ENCODE measurements at regions not wholly inside any gene's neighbourhood (a gene's known extent, or its start where the extent isn't known, plus 50 kb on each side); places are given as distances from the start of the nearest gene placed in this dataset.

DNA sequence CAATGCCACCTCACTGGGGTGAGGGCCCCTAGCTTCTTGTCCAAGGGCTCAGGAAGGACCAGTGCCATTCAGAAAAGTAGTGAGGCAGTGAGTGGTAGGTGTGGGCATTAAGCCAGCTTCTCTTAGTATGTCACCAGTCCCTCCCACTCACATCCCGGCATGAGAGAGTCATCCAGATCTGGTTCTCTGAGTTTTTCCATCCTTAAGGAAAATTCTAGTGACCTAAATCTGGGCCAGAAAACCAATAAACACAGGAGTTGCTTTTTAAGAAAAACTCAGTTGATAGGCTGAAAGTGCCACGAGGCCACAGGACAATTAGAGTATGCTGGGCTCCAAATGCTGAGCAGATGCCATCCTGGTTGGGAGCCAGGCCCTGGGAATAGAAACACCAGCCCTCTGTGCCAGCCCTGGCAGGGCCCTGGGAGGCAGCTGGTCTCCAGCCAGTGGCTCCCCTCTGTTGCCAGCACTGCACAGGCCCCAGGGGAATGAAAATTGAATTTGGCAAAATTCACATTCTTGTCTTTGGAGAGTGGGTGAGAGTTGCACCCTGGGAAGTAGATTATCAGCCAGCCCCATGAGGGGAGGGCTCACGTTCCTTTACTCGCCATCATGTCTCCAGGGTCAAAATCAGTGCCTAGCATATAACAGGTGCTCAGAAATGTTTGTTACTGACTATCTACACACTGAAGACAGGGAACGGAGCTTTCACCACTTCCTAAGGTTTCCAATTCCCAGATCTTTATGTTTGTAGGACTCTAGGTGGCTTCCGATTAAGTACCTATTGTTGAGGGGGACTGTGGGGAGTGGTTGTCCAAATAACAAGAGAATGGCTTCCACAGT is 52.8 kb downstream of the FAM43A start:
- DNase-seq (ENCODE audit: low spot score in 2 of 2), result no peak
- H3K9me3 ChIP-seq, result 0 out of 2 replicates have a peak, but pooled peaks cover 2% of the 10 kb centered on the region
- H3K4me3 ChIP-seq, result no peak overlapping the region
- in situ Hi-C loops (cut with MboI; ENCODE audit: low sequenced_read_pairs), result no loop called here
- H3K4me1 ChIP-seq, result no peaks in the 10 kb centered on the region
- no peaks in the 10 kb centered on the region for H3K36me3 ChIP-seq (replicated peaks)
- peaks cover 37% of the 10 kb centered on the region for H3K27me3 ChIP-seq (ENCODE audit: low read depth)

DNA sequence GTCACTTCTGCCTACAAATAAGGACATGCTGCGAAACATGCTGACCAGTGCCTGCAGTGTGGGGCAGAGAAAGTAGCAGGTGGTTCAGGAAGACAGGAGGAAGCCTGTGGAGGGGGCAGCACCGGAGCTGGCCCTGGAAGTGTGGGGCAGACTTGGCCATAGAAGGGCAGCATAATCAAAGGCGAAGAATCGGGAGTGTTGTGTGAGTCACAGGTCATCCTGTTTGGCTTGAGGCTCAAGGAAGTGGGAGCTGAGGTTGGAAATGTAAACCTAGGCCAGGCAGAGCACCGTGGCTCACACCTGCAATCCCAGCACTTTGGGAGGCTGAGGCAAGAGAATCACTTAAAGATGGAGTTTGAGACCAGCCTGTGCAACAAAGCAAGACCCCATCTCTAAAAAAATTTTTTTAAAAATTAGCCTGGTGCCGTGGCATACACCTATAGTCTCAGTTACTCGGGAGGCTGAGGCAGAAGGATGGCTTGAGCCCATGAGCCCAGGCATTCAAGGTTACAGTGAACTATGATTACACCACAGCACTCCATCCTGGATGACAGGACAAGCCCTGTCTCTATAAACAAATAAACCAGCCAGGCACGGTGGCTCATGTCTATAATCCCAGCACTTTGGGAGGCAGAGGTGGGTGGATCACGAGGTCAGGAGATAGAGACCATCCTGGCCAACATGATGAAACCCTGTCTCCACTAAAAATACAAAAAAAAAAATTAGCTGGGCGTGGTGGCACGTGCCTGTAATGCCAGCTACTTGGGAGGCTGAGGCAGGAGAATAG is 54.0 kb downstream of the FAM43A start:
- H3K27me3 ChIP-seq (ENCODE audit: low read depth), result peaks cover 38% of the 10 kb centered on the region
- H3K36me3 ChIP-seq (replicated peaks), result no peaks in the 10 kb centered on the region
- no peak overlapping the region for H3K4me3 ChIP-seq
- H3K4me1 ChIP-seq, result no peaks in the 10 kb centered on the region
- H3K9me3 ChIP-seq, result 0 out of 2 replicates have a peak, but pooled peaks cover 2% of the 10 kb centered on the region
- DNase-seq (ENCODE audit: low spot score in 2 of 2), result no peak
- in situ Hi-C loops (cut with MboI; ENCODE audit: low sequenced_read_pairs), result no loop called here

DNA sequence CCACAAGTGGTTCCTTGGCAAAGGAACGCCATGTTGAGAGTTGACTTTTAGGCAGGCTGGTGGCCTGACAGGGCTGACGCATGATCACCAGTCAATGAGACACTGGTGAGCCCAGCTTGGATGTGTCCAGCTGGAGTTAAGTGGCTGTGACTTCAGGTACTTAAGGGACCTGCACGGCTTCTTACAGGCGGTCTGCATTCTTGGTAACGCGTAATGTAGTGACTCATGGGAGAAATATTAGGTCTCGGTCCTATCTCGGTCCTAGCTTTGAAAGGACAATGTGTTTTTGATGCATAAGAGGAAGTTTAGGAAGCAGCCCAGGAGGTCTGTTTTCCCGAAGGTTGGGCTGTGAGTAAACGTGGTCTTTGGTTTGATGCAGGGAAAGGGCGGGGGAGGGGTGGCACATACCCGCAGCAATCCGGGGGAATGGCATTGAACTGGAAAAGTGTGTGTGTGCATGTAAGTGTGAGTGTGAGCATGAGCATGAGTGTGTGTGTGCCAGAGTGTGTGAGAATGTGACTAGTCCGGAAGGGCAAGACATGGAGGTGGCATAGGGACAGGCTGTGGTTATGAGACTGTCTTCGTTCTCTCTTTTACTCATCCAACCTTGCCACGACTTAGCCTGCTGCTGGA is 55.3 kb downstream of the FAM43A start:
- H3K4me1 ChIP-seq, result no peaks in the 10 kb centered on the region
- H3K27me3 ChIP-seq (ENCODE audit: low read depth), result peaks cover 31% of the 10 kb centered on the region
- no peak for DNase-seq (ENCODE audit: low spot score in 2 of 2)
- no peaks in the 10 kb centered on the region for H3K36me3 ChIP-seq (replicated peaks)
- in situ Hi-C loops (cut with MboI; ENCODE audit: low sequenced_read_pairs), result no loop called here
- H3K9me3 ChIP-seq, result no peaks in the 10 kb centered on the region
- H3K4me3 ChIP-seq, result no peak overlapping the region

DNA sequence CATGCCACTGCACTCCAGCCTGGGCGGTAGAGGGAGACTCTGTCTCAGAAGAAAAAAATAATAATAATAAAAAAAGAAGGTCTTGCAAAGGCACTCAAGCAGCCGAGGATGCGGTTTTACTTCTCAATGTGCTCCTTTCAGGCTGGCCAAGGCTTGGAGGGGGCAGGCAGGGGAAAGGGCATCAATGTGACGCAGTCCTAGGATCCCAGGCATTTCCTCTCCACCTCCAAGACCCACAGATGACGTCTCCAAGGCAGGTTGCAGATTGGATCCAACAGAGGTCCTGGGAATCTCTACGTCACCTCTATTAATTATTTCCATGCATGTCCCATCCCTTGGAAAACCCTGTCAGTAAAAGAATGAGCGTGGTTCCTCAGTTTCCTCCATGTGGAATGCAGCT is 56.2 kb downstream of the FAM43A start:
- no peak for DNase-seq (ENCODE audit: low spot score in 2 of 2)
- H3K4me1 ChIP-seq, result no peaks in the 10 kb centered on the region
- H3K36me3 ChIP-seq (replicated peaks), result no peaks in the 10 kb centered on the region
- H3K4me3 ChIP-seq, result no peak overlapping the region
- H3K27me3 ChIP-seq (ENCODE audit: low read depth), result peaks cover 23% of the 10 kb centered on the region
- no peaks in the 10 kb centered on the region for H3K9me3 ChIP-seq
- in situ Hi-C loops (cut with MboI; ENCODE audit: low sequenced_read_pairs), result no loop called here

DNA sequence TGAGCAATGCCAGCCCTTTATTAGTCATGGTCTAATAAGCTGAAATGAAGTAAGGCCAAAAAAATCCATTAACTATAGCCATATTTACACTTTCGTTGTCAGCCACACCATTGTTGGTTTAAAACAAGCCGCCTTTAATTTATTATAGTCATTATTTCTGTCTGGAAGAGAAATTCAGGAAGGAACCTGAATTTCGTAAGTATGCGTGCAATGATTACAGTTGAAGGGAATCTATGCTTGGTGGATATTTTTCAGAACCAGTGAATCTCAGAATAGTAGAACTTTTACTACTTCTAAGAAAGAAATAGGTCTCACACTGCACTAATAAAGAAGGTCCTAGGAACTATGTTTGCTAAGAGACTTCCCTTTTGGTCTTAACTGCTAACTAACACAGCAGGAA is 59.1 kb downstream of the FAM43A start:
- H3K4me1 ChIP-seq, result no peaks in the 10 kb centered on the region
- no peak for DNase-seq (ENCODE audit: low spot score in 2 of 2)
- H3K9me3 ChIP-seq, result no peaks in the 10 kb centered on the region
- H3K27me3 ChIP-seq (ENCODE audit: low read depth), result peaks cover 10% of the 10 kb centered on the region
- in situ Hi-C loops (cut with MboI; ENCODE audit: low sequenced_read_pairs), result no loop called here
- H3K4me3 ChIP-seq, result no peak overlapping the region
- H3K36me3 ChIP-seq (replicated peaks), result no peaks in the 10 kb centered on the region

DNA sequence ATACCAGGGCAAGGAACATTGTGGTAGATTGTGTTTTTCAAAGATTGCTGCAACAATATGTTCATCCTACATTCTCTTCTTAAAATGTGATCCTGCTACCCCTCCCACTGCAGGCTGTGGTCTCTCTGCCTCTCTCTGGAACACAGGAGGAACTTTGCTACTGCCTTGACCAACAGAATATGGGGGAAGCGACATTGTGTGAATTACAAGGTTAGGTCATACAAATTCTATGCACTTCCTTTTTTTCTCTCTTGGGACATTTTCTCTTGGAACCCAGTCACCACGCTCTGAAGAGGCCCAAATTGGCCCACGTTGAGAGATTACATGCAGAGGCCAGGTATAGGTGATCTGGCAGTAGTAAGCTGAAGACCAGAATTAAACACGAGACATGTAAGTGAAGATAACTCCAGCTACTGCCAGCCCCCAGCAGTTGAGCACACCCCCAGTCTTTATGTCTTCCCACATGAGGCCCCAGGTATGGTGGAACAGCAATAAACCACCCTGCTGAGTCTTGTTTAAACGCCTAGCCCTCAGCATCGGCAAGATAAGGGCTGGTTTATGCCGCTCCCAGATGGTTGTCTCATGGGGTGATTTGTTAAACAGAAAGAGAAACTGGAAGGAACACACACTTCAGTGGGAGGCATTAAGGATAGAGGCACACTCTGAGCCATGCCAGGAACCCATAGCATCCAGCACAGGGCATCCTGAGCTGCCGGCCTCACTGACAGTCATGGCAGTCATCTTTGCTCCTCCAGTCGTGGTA is 59.9 kb downstream of the FAM43A start:
- no peaks in the 10 kb centered on the region for H3K4me1 ChIP-seq
- peaks cover 10% of the 10 kb centered on the region for H3K27me3 ChIP-seq (ENCODE audit: low read depth)
- DNase-seq (ENCODE audit: low spot score in 2 of 2), result no peak
- H3K4me3 ChIP-seq, result no peak overlapping the region
- no peaks in the 10 kb centered on the region for H3K36me3 ChIP-seq (replicated peaks)
- in situ Hi-C loops (cut with MboI; ENCODE audit: low sequenced_read_pairs), result no loop called here
- no peaks in the 10 kb centered on the region for H3K9me3 ChIP-seq

DNA sequence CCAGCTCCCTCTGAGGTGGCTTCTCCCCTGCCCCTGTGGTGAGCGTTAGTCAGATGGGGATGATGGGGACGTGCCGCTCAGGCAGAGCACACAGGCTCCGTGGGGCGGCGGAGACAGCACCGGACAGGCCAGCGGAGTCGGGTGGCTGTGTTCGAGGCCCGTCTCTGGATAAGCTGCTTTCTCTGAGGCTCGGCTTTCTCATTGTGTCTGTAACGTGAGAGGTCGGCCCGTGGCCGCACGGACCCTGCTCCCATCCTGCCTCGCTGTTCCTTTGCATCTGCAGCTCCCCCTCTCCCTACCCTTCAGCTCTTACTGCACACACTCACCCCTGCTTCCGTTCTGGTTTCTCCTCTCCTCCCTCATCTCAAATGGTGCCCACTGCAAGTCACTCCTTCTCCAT is 62.5 kb downstream of the FAM43A start:
- peaks cover 6% of the 10 kb centered on the region; the same call in 1 of the 2 replicates for H3K27me3 ChIP-seq (ENCODE audit: low read depth)
- DNase-seq (ENCODE audit: low spot score in 2 of 2), result no peak
- in situ Hi-C loops (cut with MboI; ENCODE audit: low sequenced_read_pairs), result no loop called here

DNA sequence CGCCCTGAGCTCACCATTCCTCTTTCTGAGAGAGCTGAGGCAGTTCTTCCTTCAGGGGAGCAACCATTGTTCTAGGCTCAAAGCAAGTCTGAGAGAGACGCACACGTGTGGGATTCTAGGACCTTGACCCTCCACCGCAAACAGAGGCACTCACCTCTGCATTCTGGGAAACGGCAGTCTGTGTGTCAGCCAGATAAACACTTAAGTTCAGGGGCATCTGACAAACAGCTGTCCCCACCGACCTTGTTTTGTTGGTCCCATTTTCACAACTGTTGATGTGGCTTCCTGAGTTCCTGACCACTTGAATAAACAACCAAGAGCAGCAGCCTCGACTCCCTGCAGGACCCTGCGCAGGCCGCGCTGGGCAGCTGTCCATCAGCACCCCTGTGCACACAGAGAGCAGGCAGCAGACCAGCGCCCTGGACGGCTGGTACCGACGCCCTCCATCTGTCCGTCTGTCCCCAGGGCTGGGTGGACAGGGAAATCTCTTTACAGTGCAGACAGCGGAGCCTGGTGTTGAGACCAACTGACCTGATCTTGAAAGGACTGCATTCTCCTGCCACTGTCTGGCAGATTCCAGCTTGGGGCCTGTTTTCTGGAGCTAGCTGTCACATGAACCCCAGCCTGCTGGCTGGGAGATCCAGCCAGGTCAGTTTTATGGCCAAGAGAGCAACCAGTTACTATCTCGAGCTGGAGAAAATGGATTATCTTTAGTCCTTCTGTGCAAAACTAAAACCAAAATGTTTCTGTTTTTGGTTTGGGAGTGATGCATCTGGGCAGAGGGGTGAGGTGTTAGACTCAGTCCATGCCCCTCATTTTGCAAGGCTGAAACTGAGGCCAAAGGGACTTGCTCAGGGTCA is 64.2 kb downstream of the FAM43A start:
- Histone ChIP-seq H3K4me1 (no peaks in the 10 kb centered on the region), H3K36me3 (replicated peaks) (no peaks in the 10 kb centered on the region), H3K4me3 (no peak overlapping the region), H3K9me3 (no peaks in the 10 kb centered on the region), H3K27me3 (ENCODE audit: low read depth) (no peaks in the 10 kb centered on the region)
- no peak for DNase-seq (ENCODE audit: low spot score in 2 of 2)
- in situ Hi-C loops (cut with MboI; ENCODE audit: low sequenced_read_pairs), result no loop called here

More for the DNA sequence above, 62.5 kb downstream of the FAM43A start:
- no peak overlapping the region for H3K4me3 ChIP-seq
- no peaks in the 10 kb centered on the region for H3K9me3 ChIP-seq
- H3K4me1 ChIP-seq, result no peaks in the 10 kb centered on the region
- H3K36me3 ChIP-seq (replicated peaks), result no peaks in the 10 kb centered on the region

DNA sequence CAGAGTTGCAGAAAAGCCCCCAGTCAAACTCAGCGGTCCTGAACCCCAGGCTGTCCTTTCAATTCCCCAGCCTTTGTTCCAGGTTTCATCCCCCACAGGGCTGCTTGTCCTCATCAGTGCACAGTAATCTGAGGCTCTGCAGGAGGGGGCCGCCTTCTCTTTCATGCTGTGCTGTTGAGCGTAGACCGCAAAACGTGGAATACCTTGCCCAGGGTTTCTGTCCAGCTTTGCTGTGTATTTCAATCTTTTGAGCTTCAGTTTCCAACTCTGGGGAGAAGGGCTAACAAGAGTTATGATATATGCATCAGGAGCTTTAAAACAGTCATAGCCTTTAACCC is 64.8 kb downstream of the FAM43A start:
- Histone ChIP-seq H3K4me3 (no peak overlapping the region), H3K36me3 (replicated peaks) (no peaks in the 10 kb centered on the region), H3K4me1 (no peaks in the 10 kb centered on the region), H3K27me3 (ENCODE audit: low read depth) (no peaks in the 10 kb centered on the region), H3K9me3 (no peaks in the 10 kb centered on the region)
- in situ Hi-C loops (cut with MboI; ENCODE audit: low sequenced_read_pairs), result no loop called here
- DNase-seq (ENCODE audit: low spot score in 2 of 2), result no peak

DNA sequence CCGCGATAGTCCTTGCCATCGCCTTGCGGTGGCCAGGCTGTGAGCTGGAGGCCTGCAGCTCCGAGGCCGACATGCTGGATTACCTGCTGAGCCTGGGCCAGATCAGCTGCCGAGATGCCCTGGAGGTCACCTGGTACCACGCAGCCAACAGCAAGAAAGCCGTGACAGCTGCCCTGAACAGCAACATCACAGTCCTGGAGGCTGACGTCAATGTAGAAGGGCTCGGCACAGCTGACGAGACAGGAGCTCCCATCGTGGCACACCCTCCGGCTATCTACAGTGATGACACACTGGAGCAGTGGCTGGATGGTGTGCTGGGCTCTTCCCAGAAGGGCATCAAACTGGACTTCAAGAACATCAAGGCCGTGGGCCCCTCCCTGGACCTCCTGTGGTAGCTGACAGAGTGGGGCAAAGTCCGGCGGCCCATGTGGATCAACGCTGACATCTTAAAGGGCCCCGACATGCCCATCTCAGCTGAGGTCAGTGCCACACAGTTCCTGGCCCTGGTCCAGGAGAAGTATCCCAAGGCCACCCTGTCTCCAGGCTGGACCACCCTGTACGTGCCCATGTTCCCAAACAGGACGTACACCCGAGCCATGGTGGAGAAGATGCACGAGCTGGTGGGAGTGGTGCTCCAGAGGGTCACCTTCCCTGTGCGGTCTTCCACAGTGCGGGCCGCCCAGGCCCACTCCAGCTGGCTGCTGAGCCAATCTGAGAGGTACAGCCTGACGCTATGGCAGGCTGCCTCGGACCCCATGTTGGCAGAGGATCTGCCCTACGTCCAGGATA is 70.2 kb downstream of the FAM43A start:
- Histone ChIP-seq H3K4me1 (no peaks in the 10 kb centered on the region), H3K4me3 (no peak overlapping the region), H3K36me3 (replicated peaks) (no peaks in the 10 kb centered on the region), H3K27me3 (ENCODE audit: low read depth) (peaks cover 6% of the 10 kb centered on the region), H3K9me3 (no peaks in the 10 kb centered on the region)
- in situ Hi-C loops (cut with MboI; ENCODE audit: low sequenced_read_pairs), result no loop called here
- no peak for DNase-seq (ENCODE audit: low spot score in 2 of 2)

DNA sequence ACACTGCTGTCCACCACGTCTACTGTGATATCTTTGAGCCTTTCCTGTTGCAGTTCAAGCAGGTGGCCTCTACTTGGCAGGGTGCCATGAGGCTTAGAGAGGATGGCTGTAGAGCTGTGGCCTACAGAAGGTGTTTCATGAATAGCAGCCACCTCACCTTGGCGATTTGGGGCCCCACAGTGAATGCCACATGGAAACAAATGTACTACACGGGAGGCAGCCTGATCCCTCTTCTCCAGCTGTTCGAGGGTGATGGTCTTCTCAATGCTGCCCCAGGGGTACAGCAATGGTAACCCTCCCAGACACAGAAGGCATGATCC is 70.7 kb downstream of the FAM43A start:
- in situ Hi-C loops (cut with MboI; ENCODE audit: low sequenced_read_pairs), result no loop called here

DNA sequence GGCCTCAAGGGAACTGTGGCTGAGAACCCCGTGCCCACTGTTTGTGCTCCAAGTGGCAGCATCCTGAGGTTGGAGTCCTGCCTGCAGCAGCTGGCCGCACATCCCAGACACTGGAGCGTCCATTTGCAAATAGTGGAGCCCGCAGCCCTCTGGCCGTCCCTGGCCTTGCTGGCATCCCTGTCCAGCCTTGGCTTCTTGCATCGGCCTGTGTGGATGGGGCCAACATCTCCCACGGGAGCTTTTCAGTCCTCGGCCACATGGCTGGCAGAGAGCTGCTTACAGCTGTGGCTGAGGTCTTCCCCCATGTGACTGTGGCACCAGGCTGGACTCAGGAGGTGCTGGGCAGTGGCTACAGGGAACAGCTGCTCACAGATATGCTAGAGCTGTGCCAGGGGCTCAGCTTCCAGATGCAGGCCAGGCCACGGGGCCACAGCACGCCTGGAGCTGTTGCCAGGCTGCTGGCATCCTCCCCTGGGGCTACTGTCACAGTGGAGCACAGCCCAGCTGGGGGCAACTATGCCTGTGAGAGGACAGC is 71.2 kb downstream of the FAM43A start:
- in situ Hi-C loops (cut with MboI; ENCODE audit: low sequenced_read_pairs), result no loop called here
- Histone ChIP-seq H3K9me3 (no peaks in the 10 kb centered on the region), H3K4me1 (no peaks in the 10 kb centered on the region), H3K4me3 (no peak overlapping the region), H3K27me3 (ENCODE audit: low read depth) (peaks cover 10% of the 10 kb centered on the region), H3K36me3 (replicated peaks) (no peaks in the 10 kb centered on the region)
- DNase-seq (ENCODE audit: low spot score in 2 of 2), result no peak

More for the DNA sequence above, 70.7 kb downstream of the FAM43A start:
- Histone ChIP-seq H3K4me1 (no peaks in the 10 kb centered on the region), H3K4me3 (no peak overlapping the region), H3K27me3 (ENCODE audit: low read depth) (peaks cover 10% of the 10 kb centered on the region), H3K9me3 (no peaks in the 10 kb centered on the region), H3K36me3 (replicated peaks) (no peaks in the 10 kb centered on the region)
- DNase-seq (ENCODE audit: low spot score in 2 of 2), result no peak
